NOMO-1 (cell line): ENCODE measurements at regions not wholly inside any gene's neighbourhood (a gene's known extent, or its start where the extent isn't known, plus 50 kb on each side); places are given as distances from the start of the nearest gene placed in this dataset.
"Not testable (repeated sequence)": the region's sequence is repeated elsewhere in the genome, so short reads cannot be mapped to it uniquely, and the experiment has no call there.

Experiments used
- DNase-seq, 2 experiments: peaks; one replicate each; lab custom pipeline; 2025; ENCODE audit not compliant: unreplicated experiment in 2 of 2; lab: John Stamatoyannopoulos, UW

- no peak for DNase-seq
Measured at GRCh38 chr15:99454941-99455788, 110.6 kb upstream of the MEF2A start.

- DNase-seq, result no peak
Measured at GRCh38 chr15:99455789-99456160, 110.0 kb upstream of the MEF2A start.

GRCh38 chr15:99464137-99464536, 101.6 kb upstream of the MEF2A start:
- DNase-seq, result no peak

- no peak for DNase-seq
Measured at GRCh38 chr15:99466701-99467337, 99.0 kb upstream of the MEF2A start.

DNA sequence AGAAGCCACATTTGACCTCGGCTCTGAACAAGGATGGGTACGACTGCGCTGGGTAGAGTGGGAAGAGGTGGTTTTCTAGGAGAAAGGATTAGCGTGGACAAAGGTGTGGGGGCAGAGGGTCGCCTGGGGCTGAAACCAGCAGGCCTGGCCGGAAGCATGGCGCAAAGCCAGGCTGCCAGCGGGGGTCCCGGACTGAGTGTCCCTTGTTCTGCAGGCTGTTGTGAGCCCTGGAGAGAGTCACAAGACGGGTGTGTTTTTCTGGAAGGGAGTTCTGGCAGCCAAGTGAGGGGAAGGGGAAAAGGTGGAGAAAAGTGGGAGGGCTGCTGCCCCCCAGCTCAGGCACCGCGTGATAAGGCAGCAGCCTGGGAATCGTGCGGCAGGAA, 98.5 kb upstream of the MEF2A start:
- no peak for DNase-seq

DNA sequence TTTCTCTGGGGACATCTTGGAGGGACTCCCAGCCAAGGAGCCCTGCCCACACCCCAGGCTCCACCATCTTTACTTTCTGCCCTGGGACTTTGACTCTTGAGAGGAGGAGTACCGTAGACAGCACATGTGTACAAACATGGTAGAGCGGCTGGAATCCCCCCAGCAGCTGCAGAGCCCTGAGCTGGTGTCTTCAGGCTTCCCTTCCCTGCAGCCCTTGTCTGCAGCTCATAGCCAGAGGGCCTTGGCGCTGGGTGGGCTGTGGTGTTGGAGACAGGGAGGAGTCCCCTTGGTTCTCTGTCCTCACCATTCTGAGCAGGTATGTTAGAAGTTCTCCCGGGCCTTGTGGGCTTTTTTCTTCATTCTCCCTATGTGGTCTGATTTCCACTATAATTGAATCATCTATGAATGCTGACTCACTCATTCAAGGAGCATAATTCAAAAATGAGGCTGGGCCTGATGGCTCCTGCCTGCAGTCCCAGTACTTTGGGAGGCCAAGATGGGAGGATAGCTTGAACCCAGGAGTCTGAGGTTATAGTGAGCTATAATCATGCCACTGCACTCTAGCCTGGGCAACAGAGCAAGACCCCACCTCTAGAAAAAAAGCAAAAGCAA, 97.8 kb upstream of the MEF2A start:
- DNase-seq, result no peak

DNA sequence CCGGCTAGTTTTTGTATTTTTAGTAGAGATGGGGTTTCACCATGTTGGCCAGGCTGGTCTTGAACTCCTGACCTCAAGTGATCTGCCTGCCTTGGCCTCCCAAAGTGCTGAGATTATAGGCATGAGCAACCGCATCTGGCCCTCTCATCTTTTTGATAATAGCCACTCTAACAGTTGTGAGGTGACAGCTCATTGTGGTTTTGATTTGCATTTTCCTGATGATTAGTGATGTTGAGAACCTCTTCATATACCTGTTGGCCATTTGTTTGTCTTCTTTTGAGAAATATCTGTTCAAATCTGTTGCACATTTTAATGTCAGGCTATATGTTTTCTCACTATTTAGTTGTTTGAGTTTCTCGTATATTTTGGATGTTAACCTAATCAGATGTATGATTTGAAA, 95.6 kb upstream of the MEF2A start:
- not testable (repeated sequence) for DNase-seq

DNA sequence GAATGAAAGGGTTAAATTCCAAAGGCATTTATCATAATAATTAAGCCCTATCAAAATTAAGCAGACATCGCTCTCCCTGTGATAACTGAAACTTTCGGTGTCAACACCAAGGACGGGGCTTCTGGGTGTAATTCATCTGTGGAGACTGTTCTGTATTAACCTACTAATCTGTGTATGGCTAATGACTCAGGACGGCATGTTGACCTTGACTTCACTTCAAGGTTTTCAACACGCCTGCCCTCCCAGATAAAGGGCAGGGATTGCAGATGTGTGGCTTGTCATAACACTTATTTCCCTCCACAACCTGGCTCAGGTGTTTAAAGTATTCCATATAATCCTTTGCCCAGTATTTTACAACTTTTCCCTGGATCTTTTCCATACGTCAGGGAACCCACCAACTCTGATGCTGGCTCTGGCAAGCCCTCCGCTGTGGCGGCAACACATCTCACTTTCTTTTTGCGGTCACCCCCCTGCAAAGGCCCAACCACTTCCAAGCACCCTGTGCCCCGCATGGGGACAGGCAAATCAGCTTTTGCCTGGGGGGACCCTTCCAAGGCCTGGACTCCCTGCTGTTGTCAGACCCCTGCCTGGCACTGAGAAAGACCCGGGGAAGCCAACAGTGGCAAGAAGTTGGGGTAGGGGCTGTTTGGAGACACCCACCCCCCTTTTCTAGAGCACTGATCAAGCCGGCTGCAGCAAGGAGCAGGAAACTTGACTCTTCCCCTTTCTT, 93.2 kb upstream of the MEF2A start:
- no peak for DNase-seq

DNA sequence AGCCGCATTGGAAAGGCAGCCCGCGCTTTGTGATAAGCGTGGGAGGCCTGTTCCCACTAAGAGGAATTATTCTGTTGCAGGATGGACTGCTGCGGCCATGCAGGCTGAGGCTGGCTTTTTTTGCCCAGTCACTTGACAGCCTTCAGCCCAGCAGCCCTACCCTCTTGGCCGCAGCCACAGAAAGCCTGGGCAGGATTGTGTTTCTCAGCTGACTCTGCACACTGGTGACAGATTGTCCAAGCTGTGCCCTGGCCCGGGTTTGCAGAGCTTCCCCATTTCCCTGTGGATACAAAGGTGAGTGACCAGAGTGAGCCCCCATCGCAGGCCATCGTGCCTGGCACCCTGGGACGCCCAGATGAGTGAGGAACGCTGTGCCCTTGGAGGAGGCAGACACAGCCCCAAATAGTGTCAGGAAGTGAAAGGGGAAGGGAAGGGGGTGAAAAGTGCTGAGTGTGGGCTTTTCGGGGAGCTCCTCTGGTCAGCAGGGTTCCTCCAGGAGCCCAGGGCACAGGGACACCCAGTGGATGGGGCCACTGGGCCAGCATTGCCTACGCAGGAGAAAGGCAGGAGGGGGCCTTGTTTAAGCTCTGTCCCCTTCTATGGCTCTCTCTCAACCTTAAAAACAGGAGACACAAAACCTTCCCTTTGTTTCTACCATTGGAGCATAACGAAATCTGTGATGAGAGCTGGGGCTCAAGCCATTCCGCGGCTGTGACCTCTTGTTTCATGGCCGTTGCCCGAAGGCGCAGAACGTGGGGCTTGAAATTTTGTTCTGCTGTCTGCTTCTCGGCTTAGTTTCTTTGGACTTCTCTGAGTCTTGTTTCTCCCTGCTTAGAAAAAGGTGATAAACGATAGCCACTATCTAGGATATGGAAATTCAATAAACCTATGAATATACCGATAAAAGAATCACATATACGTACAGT, 91.5 kb upstream of the MEF2A start:
- no peak for DNase-seq

DNA sequence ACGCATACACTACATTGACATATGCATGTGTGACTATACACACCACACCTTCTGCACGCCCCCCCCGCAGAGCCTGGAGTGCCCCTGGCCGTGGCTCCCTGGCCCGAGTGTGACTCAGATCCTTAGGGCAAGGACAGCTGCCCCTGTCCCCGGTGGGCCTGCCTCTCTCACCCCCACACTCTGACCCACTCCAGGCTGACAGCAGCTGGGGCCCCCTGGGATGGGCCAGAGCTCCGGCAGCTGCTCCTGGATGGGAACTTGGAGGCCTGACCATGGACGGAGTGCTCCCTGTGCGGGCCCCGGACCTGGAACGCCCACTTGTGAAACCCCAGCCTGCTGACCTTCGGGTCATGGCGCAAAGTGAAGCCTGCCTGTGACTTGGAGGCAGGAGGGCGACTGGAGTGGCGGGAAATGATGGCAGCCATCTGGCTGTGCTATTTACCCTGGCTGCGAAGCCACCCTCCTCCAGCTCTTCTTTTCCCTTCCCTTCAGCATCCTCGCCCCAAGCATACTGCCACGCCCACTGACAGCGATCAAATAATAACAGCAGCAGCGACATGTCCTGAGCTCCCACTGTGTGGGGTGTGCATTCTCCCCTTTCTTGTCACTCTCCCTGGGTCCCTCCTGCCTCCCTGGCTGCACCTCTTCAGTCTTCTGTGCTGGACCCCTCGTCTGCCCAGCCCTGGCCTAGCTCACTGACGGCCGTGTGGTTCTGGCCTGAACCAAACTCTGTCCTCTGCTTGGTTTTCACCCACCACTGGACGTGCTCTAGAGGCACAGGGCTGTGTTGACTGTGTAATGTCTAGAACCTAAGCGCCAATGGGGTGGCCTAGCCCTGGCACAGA, 90.7 kb upstream of the MEF2A start:
- no peak for DNase-seq

DNA sequence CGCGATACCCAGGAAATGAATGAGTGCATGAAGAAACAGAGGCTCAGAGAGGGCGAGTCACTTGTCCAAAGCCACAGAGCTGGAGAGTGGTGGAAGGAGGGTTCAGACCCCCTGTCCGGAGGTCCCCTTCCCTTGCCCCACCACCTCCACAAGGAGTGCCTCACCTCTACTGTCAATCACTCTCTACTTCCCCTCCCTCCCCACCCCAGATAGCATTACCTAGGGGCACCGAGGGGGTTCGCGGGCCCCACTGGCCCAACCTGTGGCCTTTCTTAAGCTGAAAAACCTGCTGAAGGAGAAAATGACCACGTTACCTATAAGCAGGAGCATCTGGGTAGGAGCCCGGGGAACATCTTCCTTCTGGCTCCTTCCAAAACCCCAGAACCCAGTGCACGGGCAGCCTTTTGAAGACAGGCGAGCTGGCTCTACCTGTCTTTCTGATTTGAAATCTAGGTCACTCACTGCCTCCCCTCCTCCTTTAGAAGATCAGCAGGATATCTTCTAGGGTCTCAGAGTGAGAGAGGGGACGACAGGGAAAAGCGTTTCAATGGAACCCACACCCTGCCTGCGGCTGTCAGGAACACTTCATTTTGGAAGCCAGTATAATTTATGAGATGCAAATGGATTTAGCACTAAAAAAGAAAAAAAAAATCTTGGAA, 89.9 kb upstream of the MEF2A start:
- no peak for DNase-seq

- DNase-seq, result peak; percentile 69 to 75
Measured at GRCh38 chr15:99476413-99477222, 89.2 kb upstream of the MEF2A start.

- no peak for DNase-seq
Measured at GRCh38 chr15:99477791-99478471, 87.9 kb upstream of the MEF2A start.

- no peak for DNase-seq
Measured at GRCh38 chr15:99478977-99479376, 86.8 kb upstream of the MEF2A start.

GRCh38 chr15:99480016-99480810, 85.6 kb upstream of the MEF2A start:
- DNase-seq, result no peak

- no peak for DNase-seq
Measured at GRCh38 chr15:99481113-99481950, 84.5 kb upstream of the MEF2A start.
